ENCODE measurements at regions not wholly inside any gene's neighbourhood (a gene's known extent, or its start where the extent isn't known, plus 50 kb on each side); places are given as distances from the start of the nearest gene placed in this dataset.

DNA sequence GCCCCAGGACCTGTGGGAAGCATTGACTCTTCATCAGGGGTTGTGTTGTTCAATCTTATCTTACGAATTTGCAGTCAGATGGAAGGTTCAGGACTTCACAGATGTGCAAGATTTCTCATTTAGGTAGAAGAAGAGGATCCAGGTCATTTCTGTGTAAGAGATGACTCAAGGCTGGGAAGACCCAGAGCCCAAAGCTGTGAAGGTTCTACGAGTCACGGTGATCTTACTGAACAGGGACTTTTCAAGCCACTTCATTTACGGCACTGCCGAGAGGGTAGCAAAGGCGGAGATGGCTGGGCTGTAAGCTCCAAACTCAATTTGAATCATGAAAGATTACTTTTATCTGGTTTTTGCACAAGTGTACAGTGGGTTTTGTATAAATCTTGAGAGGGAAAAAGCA, 228.0 kb upstream of the MEX3C start:
- ATAC-seq: no peak
- intact Hi-C loops (cut with micrococcal nuclease): no loop called here
- no peak for DNase-seq (ENCODE audit: low read depth, low spot score)
- no TSS peak for BruUV-seq (replicated peaks)
- no peak overlapping the region for H3K9ac ChIP-seq (ENCODE audit: low read length)
- ChIA-PET POLR2A (no interaction called here), CTCF (no interaction called here), RAD21 (ENCODE audit: low non-redundant PET in 1 of 2, low total read pairs in 2 of 2, uncharacterized antibody in 2 of 2, unreplicated experiment in 2 of 2) (no interaction called here)
- H3K9me2 ChIP-seq (ENCODE audit: insufficient read depth): no peaks in the 10 kb centered on the region
- H3K9me3 ChIP-seq (ENCODE audit: control insufficient read depth in 1 of 2, insufficient read depth in 1 of 2, low read depth in 1 of 2, low read length in 2 of 2): no peaks in the 10 kb centered on the region
- no peaks in the 10 kb centered on the region for H3K36me3 ChIP-seq (ENCODE audit: control insufficient read depth in 1 of 2, insufficient read depth in 2 of 2, low read length in 2 of 2)
- H3K4me3 ChIP-seq (replicated peaks in 1 of 2; ENCODE audit: low read depth in 1 of 2, low read length in 2 of 2): no peak overlapping the region
- no peaks in the 10 kb centered on the region for H3K4me1 ChIP-seq (ENCODE audit: control insufficient read depth in 1 of 2, insufficient read depth in 2 of 2, low read length in 2 of 2)
- no peaks in the 10 kb centered on the region for H4K20me1 ChIP-seq (ENCODE audit: insufficient read depth)
- no peaks in the 10 kb centered on the region for H3K27me3 ChIP-seq (ENCODE audit: insufficient read depth, low read length)
- TF ChIP-seq RAD21 (IDR thresholded peaks at IDR 0.05; ENCODE audit: low read depth) (no peak), JUND (IDR thresholded peaks at IDR 0.05) (no peak), SP1 (IDR thresholded peaks at IDR 0.05; ENCODE audit: low read depth) (no peak), MAX (IDR thresholded peaks at IDR 0.05) (no peak), SRF (IDR thresholded peaks at IDR 0.05; ENCODE audit: low read depth) (no peak), POLR2A (IDR thresholded peaks at IDR 0.05; ENCODE audit: borderline replicate concordance, extremely low read depth, insufficient read depth, insufficient read length) (no peak), EZH2phosphoT487 (IDR thresholded peaks at IDR 0.05; ENCODE audit: borderline replicate concordance) (no peak), ATF3 (IDR thresholded peaks at IDR 0.05) (no peak), ZNF274 (IDR thresholded peaks at IDR 0.05; ENCODE audit: low read depth, low read length) (no peak), EGR1 (IDR thresholded peaks at IDR 0.05; ENCODE audit: low read depth) (no peak), EZH2 (IDR thresholded peaks at IDR 0.05) (no peak), ELF1 (IDR thresholded peaks at IDR 0.05; ENCODE audit: borderline replicate concordance, low read depth) (no peak), YY1 (IDR thresholded peaks at IDR 0.05; ENCODE audit: extremely low read depth, insufficient replicate concordance, low read depth, low read length) (no peak)
- TF ChIP-seq, protein P1, sequence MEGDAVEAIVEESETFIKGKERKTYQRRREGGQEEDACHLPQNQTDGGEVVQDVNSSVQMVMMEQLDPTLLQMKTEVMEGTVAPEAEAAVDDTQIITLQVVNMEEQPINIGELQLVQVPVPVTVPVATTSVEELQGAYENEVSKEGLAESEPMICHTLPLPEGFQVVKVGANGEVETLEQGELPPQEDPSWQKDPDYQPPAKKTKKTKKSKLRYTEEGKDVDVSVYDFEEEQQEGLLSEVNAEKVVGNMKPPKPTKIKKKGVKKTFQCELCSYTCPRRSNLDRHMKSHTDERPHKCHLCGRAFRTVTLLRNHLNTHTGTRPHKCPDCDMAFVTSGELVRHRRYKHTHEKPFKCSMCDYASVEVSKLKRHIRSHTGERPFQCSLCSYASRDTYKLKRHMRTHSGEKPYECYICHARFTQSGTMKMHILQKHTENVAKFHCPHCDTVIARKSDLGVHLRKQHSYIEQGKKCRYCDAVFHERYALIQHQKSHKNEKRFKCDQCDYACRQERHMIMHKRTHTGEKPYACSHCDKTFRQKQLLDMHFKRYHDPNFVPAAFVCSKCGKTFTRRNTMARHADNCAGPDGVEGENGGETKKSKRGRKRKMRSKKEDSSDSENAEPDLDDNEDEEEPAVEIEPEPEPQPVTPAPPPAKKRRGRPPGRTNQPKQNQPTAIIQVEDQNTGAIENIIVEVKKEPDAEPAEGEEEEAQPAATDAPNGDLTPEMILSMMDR (IDR thresholded peaks at IDR 0.05 in 2 of 3, conservative IDR thresholded peaks at IDR 0.05 in 1 of 3; ENCODE audit: borderline replicate concordance in 1 of 3, insufficient read depth in 1 of 3, low read depth in 2 of 3, low read length in 2 of 3): no peak
- H3K79me2 ChIP-seq (ENCODE audit: insufficient read depth, low read length): no peaks in the 10 kb centered on the region
- no peak overlapping the region for H2AFZ ChIP-seq (ENCODE audit: low read depth, low read length, poor library complexity, severe bottlenecking)
- H3K27ac ChIP-seq (ENCODE audit: low read depth, low read length): no peak overlapping the region
- H3K4me2 ChIP-seq (ENCODE audit: low read length): no peak overlapping the region

All from HCT116 (cell line).